Small intestine (tissue), 7 donors: ENCODE measurements at regions not wholly inside any gene's neighbourhood (a gene's known extent, or its start where the extent isn't known, plus 50 kb on each side); places are given as distances from the start of the nearest gene placed in this dataset.

Source experiments
- DNase-seq, 2 donors: peaks; one replicate each; pipeline versions ENCODE4 v3.0.0 to v3.0.0-alpha.2; 2013
- FAIRE-seq: peaks from 2 replicates; lab custom pipeline; 2012; peaks lifted over from hg19 to GRCh38; lab: Jason Lieb, UNC
- H3K27ac ChIP-seq, 3 donors: one replicate each; pipeline ENCODE4 v1.5.1; 2013; ENCODE audit warnings: low read length in 2 of 3, mild to moderate bottlenecking in 2 of 3, control low read depth in 1 of 3, inconsistent platforms in 1 of 3, low read depth in 1 of 3, moderate library complexity in 1 of 3
- H3K27me3 ChIP-seq, 3 donors: one replicate each; pipeline ENCODE4 v1.6.1; 2013; ENCODE audit warnings: low read length in 3 of 3, inconsistent platforms in 1 of 3; ENCODE audit not compliant: control insufficient read depth in 3 of 3, insufficient read depth in 3 of 3
- H3K36me3 ChIP-seq, 3 donors: one replicate each; pipeline ENCODE4 v1.6.1; 2013; ENCODE audit warnings: low read length in 3 of 3, inconsistent platforms in 1 of 3, low read depth in 1 of 3, mild to moderate bottlenecking in 1 of 3, moderate library complexity in 1 of 3; ENCODE audit not compliant: control insufficient read depth in 3 of 3, insufficient read depth in 2 of 3
- H3K4me1 ChIP-seq, 3 donors: one replicate each; pipeline ENCODE4 v1.6.1; 2013; ENCODE audit warnings: low read length in 2 of 3, inconsistent platforms in 1 of 3, low read depth in 1 of 3, mild to moderate bottlenecking in 1 of 3, moderate library complexity in 1 of 3; ENCODE audit not compliant: control insufficient read depth in 3 of 3, insufficient read depth in 2 of 3
- H3K4me3 ChIP-seq, 3 donors: one replicate each; pipeline ENCODE4 v1.5.1; 2013; ENCODE audit warnings: low read length in 3 of 3, control low read depth in 1 of 3, inconsistent platforms in 1 of 3, low read depth in 1 of 3, mild to moderate bottlenecking in 1 of 3, moderate library complexity in 1 of 3
- H3K9me3 ChIP-seq, 2 donors: one replicate each; pipeline ENCODE4 v1.6.1; 2013; ENCODE audit warnings: low read depth in 1 of 2, low read length in 1 of 2; ENCODE audit not compliant: control insufficient read depth in 2 of 2, insufficient read depth in 1 of 2
- WGBS, 3 donors: extraction: QIAGEN DNeasy Blood & Tissue Kit; methylation state at CpG; one replicate each; pipeline ENCODE4 v1.1.7; 2013; 5-methylcytosine and 5-hydroxymethylcytosine counted together
- donor health status: healthy with polysubstance abuse.
- donor health status: control.
- donor health status: control.
- donor health status: Bipolar disorder and iron deficiency.
- donor health status: healthy.

DNA sequence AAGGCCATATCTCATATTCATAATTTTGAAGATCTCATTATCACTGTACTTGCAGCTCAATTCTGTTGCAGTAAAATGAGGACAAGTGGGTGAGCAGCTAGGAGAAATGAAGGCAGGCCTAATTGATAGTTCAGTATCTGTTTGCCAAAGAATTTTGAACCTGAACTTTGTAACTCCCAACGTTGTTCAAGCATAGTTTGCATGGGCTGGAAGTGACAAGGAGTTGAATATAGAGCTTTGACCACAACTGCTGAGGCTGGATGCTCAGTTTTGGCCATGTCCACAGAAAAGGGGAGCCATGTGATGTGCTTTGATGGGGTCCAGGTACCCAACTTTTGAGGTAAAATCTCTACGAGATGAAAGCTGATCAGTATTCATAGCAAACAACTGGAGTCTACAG lies 177.5 kb downstream of the NXNL2 start:
- H3K4me3 ChIP-seq, result no peak overlapping the region
- FAIRE-seq (no peak), DNase-seq (no peak)
- H3K36me3 ChIP-seq, result no peaks in the 10 kb centered on the region
- peaks cover 0 to 3% of the 10 kb centered on the region in 2 donors for H3K9me3 ChIP-seq
- no peaks in the 10 kb centered on the region for H3K27me3 ChIP-seq
- H3K4me1 ChIP-seq, result no peaks in the 10 kb centered on the region
- H3K27ac ChIP-seq, result no peak overlapping the region
- 50 to 67% (median 55%) methylated on average over 2 of the region's 2 CpGs for WGBS, 3 donors

DNA sequence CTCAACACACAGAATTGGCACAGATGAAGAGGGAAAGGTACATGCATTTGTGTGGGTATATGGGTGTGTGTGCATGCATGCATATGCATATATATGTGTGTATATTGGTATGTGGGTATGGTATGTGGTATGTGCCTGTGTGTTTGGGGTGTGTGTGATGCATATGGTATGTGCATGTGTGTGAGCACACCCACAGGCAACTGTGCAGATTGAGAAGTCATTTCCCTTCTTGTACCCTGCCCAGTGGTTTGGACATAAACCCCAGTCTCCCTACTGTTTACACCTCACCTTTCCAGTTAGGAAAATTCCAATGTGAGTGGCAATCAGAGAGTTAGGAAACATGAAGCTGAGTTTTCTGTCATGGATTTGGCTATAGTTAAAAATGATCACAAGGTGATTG lies 178.0 kb downstream of the NXNL2 start:
- no peak for FAIRE-seq
- no peaks in the 10 kb centered on the region for H3K27me3 ChIP-seq
- H3K36me3 ChIP-seq, result no peaks in the 10 kb centered on the region
- H3K4me3 ChIP-seq, result no peak overlapping the region
- H3K4me1 ChIP-seq, result no peaks in the 10 kb centered on the region
- H3K27ac ChIP-seq, result no peak overlapping the region
- no peak for DNase-seq
- H3K9me3 ChIP-seq, result peaks cover 0 to 3% of the 10 kb centered on the region in 2 donors

DNA sequence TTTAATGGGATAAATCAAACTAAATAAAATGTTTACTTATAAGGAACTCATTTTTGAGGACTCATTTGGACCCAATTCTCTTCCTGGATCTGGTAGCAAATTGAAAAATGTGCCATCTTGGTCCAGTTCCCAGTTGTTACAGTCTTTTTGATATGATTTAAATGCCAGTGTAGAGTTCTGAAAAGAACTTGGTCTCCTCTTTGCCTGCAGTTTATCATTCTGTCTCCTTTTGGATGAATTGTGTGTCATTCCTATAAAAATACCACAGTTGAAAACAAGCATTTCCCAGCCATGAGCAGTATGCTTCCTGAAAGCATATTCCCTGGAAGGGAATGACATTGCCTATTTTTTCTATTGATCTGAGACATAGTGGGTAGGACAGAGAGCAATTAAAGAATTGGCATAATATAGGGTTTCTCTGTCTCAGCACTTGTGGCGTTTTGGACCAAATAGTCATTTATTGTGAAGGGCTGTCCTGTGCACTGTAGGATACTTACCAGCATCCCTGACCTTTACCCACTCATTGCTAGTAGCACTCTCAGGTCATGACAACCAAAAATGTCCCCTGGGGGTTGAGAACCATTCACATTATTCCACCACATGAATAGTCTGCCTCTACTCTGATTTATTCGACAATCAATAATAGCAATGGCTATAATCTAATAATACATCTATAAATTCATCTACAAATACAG lies 181.8 kb downstream of the NXNL2 start:
- WGBS, 3 donors, result 84 to 91% (median 86%) methylated on average over 2 of the region's 2 CpGs
- Histone ChIP-seq H3K9me3 (peaks cover 0 to 3% of the 10 kb centered on the region in 2 donors), H3K27me3 (peaks cover 0 to 2% (median 0%) of the 10 kb centered on the region in 3 donors), H3K4me1 (no peaks in the 10 kb centered on the region), H3K4me3 (no peak overlapping the region), H3K27ac (no peak overlapping the region), H3K36me3 (no peaks in the 10 kb centered on the region)
- FAIRE-seq (no peak), DNase-seq (no peak)

DNA sequence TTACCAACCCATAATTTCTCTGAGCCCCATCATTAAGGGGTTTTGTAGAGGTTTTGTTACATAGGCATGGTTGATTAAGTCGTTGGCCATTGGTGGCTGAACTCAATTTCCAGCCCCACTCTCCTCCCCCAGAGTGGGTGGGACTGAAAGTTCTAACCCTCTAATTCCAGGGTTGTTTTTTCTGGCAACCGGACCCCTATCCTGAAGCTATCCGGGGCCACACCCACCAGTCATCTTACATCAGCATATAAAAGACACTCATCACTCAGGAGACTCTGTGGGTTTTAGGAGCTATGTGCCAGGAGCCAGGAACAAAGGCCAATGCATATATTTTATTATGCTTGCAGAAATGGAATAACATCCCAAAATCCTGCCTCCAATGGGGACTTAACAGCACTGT lies 186.0 kb downstream of the NXNL2 start:
- no peak overlapping the region for H3K4me3 ChIP-seq
- no peak overlapping the region for H3K27ac ChIP-seq
- WGBS, 3 donors, result 62 to 85% (median 75%) methylated on average over 3 of the region's 3 CpGs
- H3K4me1 ChIP-seq, result no peaks in the 10 kb centered on the region
- peaks cover 0 to 2% (median 0%) of the 10 kb centered on the region in 3 donors for H3K27me3 ChIP-seq
- DNase-seq (no peak), FAIRE-seq (no peak)
- H3K36me3 ChIP-seq, result no peaks in the 10 kb centered on the region
- H3K9me3 ChIP-seq, result no peaks in the 10 kb centered on the region

DNA sequence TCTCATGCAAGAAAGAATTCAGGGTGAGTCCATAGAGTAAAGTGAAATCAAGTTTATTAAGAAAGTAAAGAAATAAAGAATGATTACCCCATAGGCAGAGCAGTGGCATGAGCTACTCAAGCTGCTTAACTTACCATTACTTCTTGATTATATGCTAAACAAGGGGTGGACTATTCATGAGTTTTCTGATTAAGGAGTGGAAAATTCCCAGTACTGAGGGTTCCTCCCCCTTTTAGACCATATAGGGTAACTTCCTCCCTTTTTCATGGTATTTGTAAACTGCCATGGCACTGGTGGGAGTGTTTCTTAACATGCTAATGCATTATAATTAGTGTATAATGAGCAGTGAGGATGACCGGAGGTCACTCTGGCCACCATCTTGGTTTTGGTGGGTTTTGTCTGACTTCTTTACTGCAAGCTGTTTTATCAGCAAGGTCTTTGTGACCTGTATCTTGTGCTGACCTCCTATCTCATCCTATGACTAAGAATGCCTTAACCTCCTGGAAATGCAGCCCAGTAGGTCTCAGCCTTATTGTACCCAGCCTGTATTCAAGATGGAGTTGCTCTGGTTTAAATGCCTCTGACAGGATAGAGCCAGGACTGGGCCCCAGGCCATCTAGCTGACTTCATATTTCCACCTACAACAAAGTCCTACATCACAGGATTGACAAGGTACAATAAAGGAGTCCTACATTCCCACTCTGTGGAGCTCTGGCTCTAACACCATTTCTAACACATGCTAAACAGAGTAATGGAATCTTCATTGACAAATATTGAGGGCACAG lies 186.7 kb downstream of the NXNL2 start:
- H3K27me3 ChIP-seq, result peaks cover 0 to 2% (median 0%) of the 10 kb centered on the region in 3 donors
- no peaks in the 10 kb centered on the region for H3K9me3 ChIP-seq
- H3K27ac ChIP-seq, result no peak overlapping the region
- no peaks in the 10 kb centered on the region for H3K4me1 ChIP-seq
- no peaks in the 10 kb centered on the region for H3K36me3 ChIP-seq
- FAIRE-seq, result no peak
- no peak for DNase-seq
- WGBS, 3 donors, result 90 to 96% (median 92%) methylated on average over 1 of the region's 1 CpG
- no peak overlapping the region for H3K4me3 ChIP-seq

DNA sequence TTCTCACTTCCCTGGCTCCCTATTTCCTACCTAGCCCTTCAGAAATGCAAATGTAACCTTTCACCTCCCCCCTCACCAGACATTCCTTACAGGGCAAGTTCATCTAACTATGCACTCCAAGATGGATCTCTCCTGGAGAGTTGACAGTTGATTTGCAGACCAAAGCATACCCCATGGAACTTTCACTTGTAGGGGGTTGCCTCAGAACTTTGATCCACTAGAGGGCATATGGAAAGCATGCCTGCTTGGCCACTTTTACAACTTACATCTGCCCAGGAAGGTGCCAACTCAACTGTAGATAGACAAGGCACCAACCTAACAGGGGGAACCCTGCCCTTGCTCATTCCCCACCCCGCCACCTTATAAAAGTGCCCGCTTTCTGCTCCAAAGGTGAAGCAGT lies 187.8 kb downstream of the NXNL2 start:
- H3K36me3 ChIP-seq, result no peaks in the 10 kb centered on the region
- no peak overlapping the region for H3K27ac ChIP-seq
- DNase-seq (no peak), FAIRE-seq (no peak)
- H3K27me3 ChIP-seq, result peaks cover 0 to 2% (median 0%) of the 10 kb centered on the region in 3 donors
- H3K9me3 ChIP-seq, result no peaks in the 10 kb centered on the region
- no peak overlapping the region for H3K4me3 ChIP-seq
- WGBS, 3 donors, result 31 to 91% (median 57%) methylated on average over 2 of the region's 2 CpGs
- no peaks in the 10 kb centered on the region for H3K4me1 ChIP-seq

DNA sequence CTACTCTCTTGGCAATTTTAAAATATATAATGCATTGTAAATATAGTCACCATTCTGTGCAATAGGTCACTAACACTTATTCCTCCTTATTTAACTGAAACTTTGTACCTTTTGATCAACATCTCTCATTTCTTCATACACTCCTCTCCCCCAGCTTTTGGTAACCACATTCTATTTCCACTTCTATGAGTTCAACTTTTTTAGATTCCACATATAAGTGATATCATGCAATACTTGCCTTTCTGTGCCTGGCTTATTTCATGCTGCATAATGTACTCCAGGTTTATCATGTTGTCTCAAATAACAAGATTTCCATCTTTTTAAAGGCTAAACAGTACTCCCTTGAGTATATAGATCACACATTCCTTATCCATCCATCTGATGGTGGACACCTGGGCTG lies 188.8 kb downstream of the NXNL2 start:
- peaks cover 0 to 2% (median 0%) of the 10 kb centered on the region in 3 donors for H3K27me3 ChIP-seq
- H3K4me1 ChIP-seq, result no peaks in the 10 kb centered on the region
- DNase-seq, result no peak
- no peak overlapping the region for H3K27ac ChIP-seq
- no peak for FAIRE-seq
- no peak overlapping the region for H3K4me3 ChIP-seq
- no peaks in the 10 kb centered on the region for H3K36me3 ChIP-seq
- no peaks in the 10 kb centered on the region for H3K9me3 ChIP-seq

DNA sequence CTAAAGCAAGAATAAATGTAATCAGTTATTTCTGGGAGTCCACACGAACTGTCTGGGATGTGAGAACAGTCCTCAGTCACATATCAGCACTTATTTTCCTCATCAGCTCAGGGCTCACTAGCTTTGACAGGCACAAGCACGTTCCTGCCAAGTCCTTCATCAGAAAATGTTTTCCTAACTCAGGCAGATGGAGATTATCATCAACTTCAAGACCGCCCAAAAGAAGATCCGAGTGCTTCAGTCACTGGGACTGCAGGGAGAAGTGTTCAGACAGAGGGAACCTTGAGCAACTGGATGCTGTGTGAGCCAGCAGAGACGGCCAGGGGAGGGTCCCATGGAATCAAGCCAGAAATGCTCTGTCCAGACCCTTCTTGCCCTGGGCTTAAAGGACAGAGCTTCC lies 189.4 kb downstream of the NXNL2 start:
- DNase-seq, result no peak
- H3K4me3 ChIP-seq, result no peak overlapping the region
- H3K4me1 ChIP-seq, result no peaks in the 10 kb centered on the region
- H3K27ac ChIP-seq, result no peak overlapping the region
- peaks cover 0 to 2% (median 0%) of the 10 kb centered on the region in 3 donors for H3K27me3 ChIP-seq
- no peaks in the 10 kb centered on the region for H3K9me3 ChIP-seq
- H3K36me3 ChIP-seq, result no peaks in the 10 kb centered on the region
- FAIRE-seq, result no peak
- WGBS, 3 donors, result 52 to 53% (median 52%) methylated on average over 5 of the region's 5 CpGs
